H9 (cell line): ENCODE measurements at regions not wholly inside any gene's neighbourhood (a gene's known extent, or its start where the extent isn't known, plus 50 kb on each side); places are given as distances from the start of the nearest gene placed in this dataset.

Source experiments
- DNase-seq: peaks from one replicate; pipeline ENCODE4 v3.0.0-alpha.2; 2017
- H2AFZ ChIP-seq: one replicate; pipeline ENCODE4 v1.6.1; 2013; ENCODE audit warnings: mild to moderate bottlenecking, low read length, control low read depth, moderate library complexity
- H2AK5ac ChIP-seq: 2 replicates; pipeline ENCODE4 v1.6.1; 2013; ENCODE audit warnings: low read length, control low read depth, mixed read lengths; ENCODE audit not compliant: insufficient read length
- H2BK120ac ChIP-seq: one replicate; pipeline ENCODE4 v1.6.1; 2013; ENCODE audit warnings: low read depth, mild to moderate bottlenecking, low read length, control low read depth, inconsistent platforms; ENCODE audit not compliant: poor library complexity, severe bottlenecking
- H2BK12ac ChIP-seq: 2 replicates; pipeline ENCODE4 v1.6.1; 2013; ENCODE audit warnings: low read length, control low read depth, mixed read lengths, low read depth; ENCODE audit not compliant: insufficient read length
- H2BK15ac ChIP-seq: 2 replicates; pipeline ENCODE4 v1.6.1; 2013; ENCODE audit warnings: low read depth, low read length, control low read depth
- H2BK20ac ChIP-seq: one replicate; pipeline ENCODE4 v1.6.1; 2013; ENCODE audit warnings: low read depth, mild to moderate bottlenecking, low read length, control low read depth, inconsistent platforms; ENCODE audit not compliant: poor library complexity, severe bottlenecking
- H2BK5ac ChIP-seq: 2 replicates; pipeline ENCODE4 v1.6.1; 2013; ENCODE audit warnings: low read length, control low read depth, mixed read lengths; ENCODE audit not compliant: insufficient read length
- H3K14ac ChIP-seq: 2 replicates; pipeline ENCODE4 v1.6.1; 2013; ENCODE audit warnings: low read length, control low read depth; ENCODE audit not compliant: insufficient read depth
- H3K18ac ChIP-seq: 2 replicates; pipeline ENCODE4 v1.6.1; 2013; ENCODE audit warnings: low read depth, mild to moderate bottlenecking, mixed read lengths, low read length, control low read depth; ENCODE audit not compliant: insufficient read length
- H3K23ac ChIP-seq: 2 replicates; pipeline ENCODE4 v1.6.1; 2013; ENCODE audit warnings: low read length, control low read depth, mixed read lengths, low read depth; ENCODE audit not compliant: insufficient read length
- H3K23me2 ChIP-seq: 2 replicates; pipeline ENCODE4 v1.6.1; 2013; ENCODE audit warnings: low read depth, mild to moderate bottlenecking, mixed read lengths, low read length, control low read depth; ENCODE audit not compliant: insufficient read length, poor library complexity, severe bottlenecking
- H3K27ac ChIP-seq: 2 replicates; pipeline ENCODE4 v1.5.1; 2013; ENCODE audit warnings: low read length, control low read depth, mixed read lengths, low read depth; ENCODE audit not compliant: insufficient read length
- H3K27me3 ChIP-seq: 2 replicates; pipeline ENCODE4 v1.6.1; 2013; ENCODE audit warnings: low read length, control low read depth, inconsistent platforms; ENCODE audit not compliant: insufficient read depth
- H3K4ac ChIP-seq: 2 replicates; pipeline ENCODE4 v1.6.1; 2013; ENCODE audit warnings: low read depth, mild to moderate bottlenecking, control low read depth, inconsistent platforms, low read length, moderate library complexity
- H3K4me1 ChIP-seq: 2 replicates; pipeline ENCODE4 v1.6.1; 2013; ENCODE audit warnings: low read length, control low read depth, inconsistent platforms; ENCODE audit not compliant: insufficient read depth
- H3K4me2 ChIP-seq: 2 replicates; pipeline ENCODE4 v1.6.1; 2013; ENCODE audit warnings: low read length, control low read depth, mixed read lengths; ENCODE audit not compliant: insufficient read length, insufficient read depth
- H3K56ac ChIP-seq: 2 replicates; pipeline ENCODE4 v1.6.1; 2013; ENCODE audit warnings: low read depth, mild to moderate bottlenecking, mixed read lengths, low read length, control low read depth; ENCODE audit not compliant: insufficient read length
- H3K79me1 ChIP-seq: 2 replicates; pipeline ENCODE4 v1.6.1; 2013; ENCODE audit warnings: low read depth, mild to moderate bottlenecking, moderate library complexity, low read length, control low read depth, inconsistent platforms; ENCODE audit not compliant: insufficient read depth, poor library complexity, severe bottlenecking
- H3K79me2 ChIP-seq: 2 replicates; pipeline ENCODE4 v1.6.1; 2013; ENCODE audit warnings: low read length, control low read depth, inconsistent platforms; ENCODE audit not compliant: insufficient read depth
- H3K9ac ChIP-seq: 2 replicates; pipeline ENCODE4 v1.6.1; 2013; ENCODE audit warnings: low read length, control low read depth, mixed read lengths; ENCODE audit not compliant: insufficient read length; ENCODE audit errors: extremely low read depth
- H3K9me3 ChIP-seq: one replicate; pipeline ENCODE4 v1.6.1; 2013; ENCODE audit warnings: low read depth, low read length, inconsistent platforms; ENCODE audit not compliant: control insufficient read depth
- H3T11ph ChIP-seq: one replicate; pipeline ENCODE4 v1.6.1; 2013; ENCODE audit warnings: mild to moderate bottlenecking, low read length, control low read depth, inconsistent platforms
- H4K20me1 ChIP-seq: one replicate; pipeline ENCODE4 v1.6.1; 2013; ENCODE audit not compliant: control insufficient read depth, insufficient read length, insufficient read depth
- H4K5ac ChIP-seq: 2 replicates; pipeline ENCODE4 v1.6.1; 2013; ENCODE audit warnings: low read depth, mild to moderate bottlenecking, mixed read lengths, low read length, control low read depth; ENCODE audit not compliant: insufficient read length
- H4K8ac ChIP-seq: replicated peaks from 2 replicates; pipeline ENCODE4 v1.6.1; 2013; ENCODE audit warnings: low read length, control low read depth, mixed read lengths, low read depth; ENCODE audit not compliant: insufficient read length
- H4K91ac ChIP-seq: 2 replicates; pipeline ENCODE4 v1.6.1; 2013; ENCODE audit warnings: low read depth, mild to moderate bottlenecking, moderate library complexity, mixed read lengths, low read length, control low read depth; ENCODE audit not compliant: insufficient read length
- H3K27ac Mint-ChIP-seq, 3 experiments: 2 replicates in 2 of 3; 3 replicates in 1 of 3; pipeline ENCODE4 v1.8.0; 2020 to 2021; ENCODE audit warnings: mixed read lengths in 3 of 3, mild to moderate bottlenecking in 1 of 3, moderate library complexity in 1 of 3
- H3K27me3 Mint-ChIP-seq: 2 replicates; pipeline ENCODE4 v1.8.0; 2021; ENCODE audit warnings: low read depth, mild to moderate bottlenecking, moderate library complexity, mixed read lengths
- H3K36me3 Mint-ChIP-seq, 3 experiments: 2 replicates in 2 of 3; 3 replicates in 1 of 3; pipeline ENCODE4 v1.8.0; 2020 to 2021; ENCODE audit warnings: low read depth in 3 of 3, mixed read lengths in 3 of 3; ENCODE audit not compliant: insufficient read depth in 1 of 3
- H3K4me1 Mint-ChIP-seq, 2 experiments: 2 replicates each; pipeline ENCODE4 v1.8.0; 2020; ENCODE audit warnings: mixed read lengths in 2 of 2
- H3K4me3 Mint-ChIP-seq, 2 experiments: 2 replicates in 1 of 2; 3 replicates in 1 of 2; pipeline ENCODE4 v1.8.0; 2020 to 2021; ENCODE audit warnings: mild to moderate bottlenecking in 2 of 2, mixed read lengths in 2 of 2, moderate library complexity in 1 of 2
- H3K9me3 Mint-ChIP-seq, 2 experiments: 2 replicates in 1 of 2; 3 replicates in 1 of 2; pipeline ENCODE4 v1.8.0; 2020; ENCODE audit warnings: mild to moderate bottlenecking in 2 of 2, mixed read lengths in 2 of 2, moderate library complexity in 1 of 2
- WGBS: extraction: QIAGEN DNeasy Blood & Tissue Kit; methylation state at CpG from one replicate; pipeline ENCODE4 v1.1.7; 2013; ENCODE audit warnings: missing lambda C conversion rate, low lambda C conversion rate, mixed read lengths; ENCODE audit not compliant: insufficient read length; ENCODE audit errors: extremely low coverage; 5-methylcytosine and 5-hydroxymethylcytosine counted together
- TF ChIP-seq, protein P1 (sequence below): fragments of 200-600 bp; sonication (generic); conservative IDR thresholded peaks from 3 replicates; pipeline ENCODE4 v1.8.0; 2021; ENCODE audit warnings: antibody characterized with exemption, mild to moderate bottlenecking

DNA sequence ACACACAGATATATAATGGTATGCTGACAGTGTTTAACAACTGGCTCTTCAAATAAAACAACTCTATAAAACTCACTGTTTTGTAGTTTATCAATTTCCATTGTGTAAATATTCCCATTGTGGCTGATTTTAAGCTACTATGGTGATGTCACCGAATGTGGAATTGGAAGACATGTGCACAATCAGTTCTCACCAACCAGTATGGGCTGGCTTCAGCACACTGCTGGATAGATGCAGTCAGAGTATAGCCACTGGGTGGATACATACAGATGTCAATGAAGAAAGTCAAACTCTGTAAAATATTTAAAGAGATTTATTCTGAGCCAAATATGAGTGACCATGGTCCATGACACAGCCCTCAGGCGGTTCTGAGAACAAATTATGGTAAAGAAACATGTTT lies 475.9 kb upstream of the SMARCA2 start:
- Histone ChIP-seq H2BK5ac (no peak overlapping the region), H3K79me2 (no peaks in the 10 kb centered on the region), H2AFZ (no peak overlapping the region), H3K79me1 (no peaks in the 10 kb centered on the region), H3K9me3 (peaks cover 9% of the 10 kb centered on the region), H3K14ac (no peak overlapping the region), H2BK120ac (no peak overlapping the region), H3T11ph (no peak overlapping the region), H2AK5ac (no peak overlapping the region), H4K5ac (no peak overlapping the region), H3K23me2 (no peaks in the 10 kb centered on the region), H4K91ac (no peak overlapping the region), H3K18ac (no peak overlapping the region), H3K4me1 (no peaks in the 10 kb centered on the region), H3K4me2 (no peak overlapping the region), H2BK12ac (no peak overlapping the region), H4K8ac (no peak overlapping the region), H4K20me1 (no peaks in the 10 kb centered on the region), H2BK15ac (no peak overlapping the region), H3K9ac (no peak overlapping the region), H2BK20ac (no peak overlapping the region), H3K23ac (no peak overlapping the region), H3K27me3 (no peaks in the 10 kb centered on the region), H3K4ac (no peak overlapping the region), H3K27ac (no peak overlapping the region), H3K56ac (no peak overlapping the region)
- DNase-seq: no peak
- TF ChIP-seq, protein P1, sequence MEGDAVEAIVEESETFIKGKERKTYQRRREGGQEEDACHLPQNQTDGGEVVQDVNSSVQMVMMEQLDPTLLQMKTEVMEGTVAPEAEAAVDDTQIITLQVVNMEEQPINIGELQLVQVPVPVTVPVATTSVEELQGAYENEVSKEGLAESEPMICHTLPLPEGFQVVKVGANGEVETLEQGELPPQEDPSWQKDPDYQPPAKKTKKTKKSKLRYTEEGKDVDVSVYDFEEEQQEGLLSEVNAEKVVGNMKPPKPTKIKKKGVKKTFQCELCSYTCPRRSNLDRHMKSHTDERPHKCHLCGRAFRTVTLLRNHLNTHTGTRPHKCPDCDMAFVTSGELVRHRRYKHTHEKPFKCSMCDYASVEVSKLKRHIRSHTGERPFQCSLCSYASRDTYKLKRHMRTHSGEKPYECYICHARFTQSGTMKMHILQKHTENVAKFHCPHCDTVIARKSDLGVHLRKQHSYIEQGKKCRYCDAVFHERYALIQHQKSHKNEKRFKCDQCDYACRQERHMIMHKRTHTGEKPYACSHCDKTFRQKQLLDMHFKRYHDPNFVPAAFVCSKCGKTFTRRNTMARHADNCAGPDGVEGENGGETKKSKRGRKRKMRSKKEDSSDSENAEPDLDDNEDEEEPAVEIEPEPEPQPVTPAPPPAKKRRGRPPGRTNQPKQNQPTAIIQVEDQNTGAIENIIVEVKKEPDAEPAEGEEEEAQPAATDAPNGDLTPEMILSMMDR: no peak
- H3K4me1 Mint-ChIP-seq: no peaks in the 10 kb centered on the region
- WGBS: no CpG with 5 or more reads among the region's 2 CpGs
- no peak overlapping the region for H3K27ac Mint-ChIP-seq
- H3K4me3 Mint-ChIP-seq: no peak overlapping the region
- H3K36me3 Mint-ChIP-seq: peaks cover 0 to 7% (median 0%) of the 10 kb centered on the region in 3 experiments; a peak in 2 of 7 replicates
- H3K9me3 Mint-ChIP-seq: peaks cover 6 to 75% of the 10 kb centered on the region in 2 experiments
- no peaks in the 10 kb centered on the region; the same call in 1 of the 2 replicates for H3K27me3 Mint-ChIP-seq
